Activated naive CD8-positive, alpha-beta T cell (primary cell): ENCODE measurements at regions not wholly inside any gene's neighbourhood (a gene's known extent, or its start where the extent isn't known, plus 50 kb on each side); places are given as distances from the start of the nearest gene placed in this dataset.
"Not testable (repeated sequence)": the region's sequence is repeated elsewhere in the genome, so short reads cannot be mapped to it uniquely, and the experiment has no call there.

Experiments
- H3K27ac Mint-ChIP-seq: one replicate; pipeline ENCODE4 v1.8.0; 2021; ENCODE audit warnings: mixed read lengths
- H3K27me3 Mint-ChIP-seq: one replicate; pipeline ENCODE4 v1.8.0; 2021; ENCODE audit warnings: mixed read lengths
- H3K36me3 Mint-ChIP-seq: one replicate; pipeline ENCODE4 v1.8.0; 2021; ENCODE audit warnings: mixed read lengths
- H3K4me1 Mint-ChIP-seq: one replicate; pipeline ENCODE4 v1.8.0; 2021; ENCODE audit warnings: low read depth, mixed read lengths
- H3K4me3 Mint-ChIP-seq: one replicate; pipeline ENCODE4 v1.8.0; 2021; ENCODE audit warnings: mild to moderate bottlenecking, mixed read lengths
- H3K9me3 Mint-ChIP-seq: one replicate; pipeline ENCODE4 v1.8.0; 2021; ENCODE audit warnings: low read depth, mixed read lengths

DNA sequence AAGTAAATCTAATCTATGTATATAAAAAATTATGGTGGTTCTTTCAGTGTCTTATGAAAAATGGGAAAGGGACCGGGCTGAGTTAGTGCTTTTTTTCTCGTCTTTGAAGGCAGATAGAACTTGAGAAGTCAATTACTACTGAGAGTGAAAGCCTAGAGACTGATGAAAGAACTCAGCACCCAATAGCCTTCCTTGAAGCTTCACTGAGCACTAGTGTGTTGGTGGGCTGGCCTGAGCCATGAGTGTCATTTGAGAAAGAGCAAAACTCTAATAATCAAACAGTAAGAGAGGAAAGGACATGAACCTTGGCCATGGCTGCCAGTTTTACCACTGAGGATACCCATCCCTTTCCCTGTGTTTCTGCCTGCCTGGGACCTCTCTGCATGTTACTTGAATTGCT is 428.3 kb upstream of the RASGRP1 start:
- Mint-ChIP-seq H3K4me3 (no peak overlapping the region), H3K4me1 (no peaks in the 10 kb centered on the region), H3K27ac (no peak overlapping the region), H3K9me3 (no peaks in the 10 kb centered on the region), H3K27me3 (peaks cover 8% of the 10 kb centered on the region), H3K36me3 (no peaks in the 10 kb centered on the region)

DNA sequence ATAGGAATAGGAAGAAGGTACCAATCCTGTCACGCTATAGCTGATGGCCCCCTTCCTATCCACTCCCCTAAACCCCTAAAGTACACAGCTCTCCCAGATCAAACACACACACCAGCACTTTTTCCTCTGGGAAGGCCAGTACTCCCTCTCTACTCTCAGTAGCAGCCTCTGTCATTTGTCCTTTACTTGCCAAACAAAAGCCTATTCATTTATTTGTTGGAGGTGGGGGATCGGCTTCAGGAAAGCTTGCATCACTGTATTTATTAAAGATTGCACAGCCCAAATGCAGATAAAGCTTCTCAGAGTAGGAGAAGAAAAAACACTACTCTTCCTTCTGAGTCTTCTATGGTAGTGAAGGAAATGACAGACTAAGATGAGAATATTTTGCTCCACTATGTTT is 429.7 kb upstream of the RASGRP1 start:
- H3K27me3 Mint-ChIP-seq, result peaks cover 11% of the 10 kb centered on the region
- H3K9me3 Mint-ChIP-seq, result no peaks in the 10 kb centered on the region
- no peaks in the 10 kb centered on the region for H3K36me3 Mint-ChIP-seq
- H3K27ac Mint-ChIP-seq, result no peak overlapping the region
- no peaks in the 10 kb centered on the region for H3K4me1 Mint-ChIP-seq
- no peak overlapping the region for H3K4me3 Mint-ChIP-seq

DNA sequence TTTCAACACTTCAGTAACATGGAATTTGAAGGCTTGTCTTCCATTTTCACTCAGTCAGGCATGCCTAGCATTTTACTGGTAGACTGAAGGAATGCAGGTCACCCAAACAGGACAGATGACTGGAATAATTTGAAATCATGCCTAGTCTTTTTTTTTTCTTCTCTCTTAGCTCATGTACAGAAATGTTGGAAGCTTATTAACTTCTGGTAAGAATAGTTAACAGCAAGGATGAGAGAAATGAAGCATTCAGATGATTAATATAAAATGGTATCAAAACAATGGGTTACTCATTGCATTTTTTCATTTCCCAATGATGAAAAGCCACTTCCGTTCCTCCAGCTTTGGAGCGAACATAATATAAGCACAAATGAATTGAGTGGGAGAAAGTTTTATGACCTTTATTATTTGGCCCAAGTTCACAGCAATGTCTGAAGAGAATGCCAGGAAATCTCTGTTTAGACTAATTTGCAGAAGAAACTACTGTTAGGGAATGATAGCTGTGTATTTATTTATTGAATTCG is 431.6 kb upstream of the RASGRP1 start:
- Mint-ChIP-seq H3K9me3 (peaks cover 3% of the 10 kb centered on the region), H3K27ac (no peak overlapping the region), H3K36me3 (peaks cover 3% of the 10 kb centered on the region), H3K27me3 (peaks cover 15% of the 10 kb centered on the region), H3K4me1 (peaks cover 9% of the 10 kb centered on the region), H3K4me3 (no peak overlapping the region)

DNA sequence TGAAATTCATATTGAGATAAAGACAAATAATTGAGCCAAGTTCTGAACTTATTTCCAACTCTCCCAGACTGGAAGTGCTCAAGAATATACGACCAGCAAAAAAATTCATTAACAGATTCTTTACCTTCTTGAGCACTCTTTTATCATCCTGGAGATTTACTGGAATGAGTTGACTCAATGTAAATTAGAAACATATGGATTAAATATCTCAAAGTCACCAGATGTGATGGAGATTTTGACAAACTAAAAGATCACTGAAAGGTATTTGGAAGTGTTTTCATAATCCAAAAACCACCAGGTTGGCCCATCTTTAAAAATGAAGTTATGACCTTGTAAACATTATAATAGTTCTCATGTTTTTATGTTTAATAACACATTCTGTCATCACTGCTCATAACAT is 433.2 kb upstream of the RASGRP1 start:
- Mint-ChIP-seq H3K4me1 (peaks cover 9% of the 10 kb centered on the region), H3K36me3 (peaks cover 6% of the 10 kb centered on the region), H3K27me3 (peaks cover 19% of the 10 kb centered on the region), H3K9me3 (peaks cover 8% of the 10 kb centered on the region), H3K27ac (no peak overlapping the region), H3K4me3 (no peak overlapping the region)

DNA sequence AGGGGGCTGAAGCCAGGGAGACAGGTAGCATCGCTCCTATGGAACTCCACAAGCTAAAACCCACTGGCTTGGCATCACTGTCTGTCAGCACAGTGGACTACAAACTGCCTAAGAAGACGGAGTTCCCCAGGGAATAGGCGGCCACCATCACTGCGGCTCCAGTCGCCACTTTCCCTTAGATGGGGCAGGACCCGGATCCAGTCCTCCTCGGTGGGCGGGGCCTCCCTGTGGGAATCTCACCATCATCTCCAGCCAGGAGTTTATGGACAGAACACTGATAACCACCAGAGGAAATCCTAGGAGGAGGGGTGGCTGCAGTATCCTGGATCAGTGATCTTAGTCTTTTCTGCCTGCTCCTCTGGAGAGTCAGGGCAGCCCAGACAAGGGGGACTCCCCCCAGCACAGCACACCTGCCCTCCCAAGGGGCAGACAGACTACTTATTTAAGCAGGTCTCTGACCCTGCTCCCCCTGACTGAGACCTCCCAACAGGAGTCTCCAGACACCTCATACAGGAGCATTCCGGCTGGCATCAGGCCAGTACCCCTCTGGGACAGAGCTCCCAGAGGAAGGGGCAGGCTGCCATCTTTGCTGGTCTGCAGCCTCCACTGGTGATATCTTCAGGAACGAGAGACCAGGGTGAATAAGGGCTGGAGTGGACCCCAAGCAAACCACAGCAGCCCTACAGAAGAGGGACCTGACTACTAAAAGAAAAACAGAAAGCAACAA is 435.6 kb upstream of the RASGRP1 start:
- Mint-ChIP-seq H3K27me3 (peaks cover 25% of the 10 kb centered on the region), H3K36me3 (peaks cover 6% of the 10 kb centered on the region), H3K27ac (no peak overlapping the region), H3K4me1 (peaks cover 9% of the 10 kb centered on the region), H3K9me3 (peaks cover 16% of the 10 kb centered on the region), H3K4me3 (no peak overlapping the region)

DNA sequence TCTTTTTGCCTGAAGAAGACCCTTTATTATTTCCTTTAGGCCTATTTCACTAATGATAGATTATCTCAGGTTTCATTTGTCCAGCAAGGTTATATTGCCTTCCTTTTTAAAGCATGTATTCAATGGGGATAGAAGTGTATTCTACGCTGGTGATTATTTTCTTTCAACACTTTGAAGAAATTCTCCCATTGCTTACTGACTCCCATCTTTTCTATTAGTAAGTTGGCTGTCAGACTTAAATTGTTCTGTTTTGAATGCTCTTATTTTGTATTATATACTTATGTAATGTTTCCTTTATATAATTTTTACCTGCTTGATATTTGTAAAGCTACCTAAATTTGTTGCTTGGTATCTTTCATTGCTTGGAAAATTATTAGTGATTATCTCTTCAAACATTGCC is 445.1 kb upstream of the RASGRP1 start:
- Mint-ChIP-seq H3K4me3 (no peak overlapping the region), H3K27me3 (peaks cover 12% of the 10 kb centered on the region), H3K9me3 (peaks cover 28% of the 10 kb centered on the region)

DNA sequence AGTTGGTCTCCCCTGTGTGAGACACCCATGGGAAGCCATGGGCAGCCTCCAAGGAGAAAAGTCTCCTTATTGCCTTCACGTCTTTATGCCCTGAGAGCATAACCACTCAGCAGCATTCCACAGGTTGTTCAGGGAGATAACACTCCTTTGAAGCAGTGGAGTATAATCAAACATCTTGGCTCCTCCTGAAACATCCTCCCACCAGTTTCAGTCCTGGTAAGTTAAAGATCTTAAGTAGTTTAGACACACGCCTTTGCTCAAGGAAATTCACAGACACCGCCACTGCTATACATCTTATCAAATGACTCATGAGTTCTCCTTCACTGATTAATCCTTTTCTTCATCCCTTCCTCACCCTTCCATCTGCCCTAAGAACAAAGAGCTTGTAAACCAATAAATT is 446.5 kb upstream of the RASGRP1 start:
- not testable (repeated sequence) for H3K4me3 Mint-ChIP-seq, H3K27ac Mint-ChIP-seq, H3K4me1 Mint-ChIP-seq, H3K36me3 Mint-ChIP-seq
- H3K27me3 Mint-ChIP-seq, result peaks cover 12% of the 10 kb centered on the region
- H3K9me3 Mint-ChIP-seq, result peaks cover 29% of the 10 kb centered on the region

More for the DNA sequence above, 445.1 kb upstream of the RASGRP1 start:
- Mint-ChIP-seq H3K27ac (no peak overlapping the region), H3K4me1 (no peaks in the 10 kb centered on the region), H3K36me3 (peaks cover 6% of the 10 kb centered on the region)

DNA sequence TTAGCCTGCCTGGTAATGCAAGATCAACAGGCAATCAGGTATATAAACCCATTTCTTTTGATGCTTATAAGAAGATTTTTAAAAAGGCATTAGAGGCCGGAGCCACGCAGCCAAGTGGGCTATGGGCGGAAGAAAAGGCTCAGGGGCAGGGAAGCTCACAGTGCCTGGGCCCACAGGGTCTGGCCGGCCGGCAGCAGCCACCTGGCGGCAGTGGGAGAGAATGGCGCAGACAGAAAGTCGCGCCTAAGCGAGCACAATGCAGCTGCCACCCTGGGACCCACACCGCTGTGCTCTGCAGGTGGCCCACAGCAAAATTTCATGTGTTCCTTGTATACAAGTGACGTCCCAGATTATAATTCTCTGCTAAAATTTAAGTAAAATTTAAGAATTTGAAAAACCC is 448.6 kb upstream of the RASGRP1 start:
- H3K36me3 Mint-ChIP-seq, result peaks cover 6% of the 10 kb centered on the region
- H3K4me3 Mint-ChIP-seq, result no peak overlapping the region
- H3K27ac Mint-ChIP-seq, result no peak overlapping the region
- H3K4me1 Mint-ChIP-seq, result no peaks in the 10 kb centered on the region
- H3K9me3 Mint-ChIP-seq, result peaks cover 26% of the 10 kb centered on the region
- H3K27me3 Mint-ChIP-seq, result peaks cover 8% of the 10 kb centered on the region

DNA sequence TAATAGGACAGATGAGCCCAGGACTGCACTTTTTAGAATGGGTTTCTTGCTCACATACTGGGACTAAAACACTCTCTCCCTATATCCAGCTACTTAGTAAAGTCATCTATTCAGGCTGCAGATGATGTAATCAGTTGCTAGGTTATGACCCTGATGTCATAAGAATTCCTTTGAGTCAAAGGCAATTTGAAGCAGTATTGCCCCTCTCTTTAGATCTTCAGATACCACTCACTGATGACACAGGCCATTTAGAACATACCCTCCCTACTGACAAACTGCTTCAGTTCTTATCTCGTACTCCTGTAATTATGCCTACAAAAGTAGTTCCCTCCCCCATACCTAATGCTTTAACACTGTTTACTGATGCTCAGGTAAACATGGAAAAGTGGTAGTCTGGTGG is 450.1 kb upstream of the RASGRP1 start:
- peaks cover 5% of the 10 kb centered on the region for H3K36me3 Mint-ChIP-seq
- peaks cover 8% of the 10 kb centered on the region for H3K27me3 Mint-ChIP-seq
- peaks cover 21% of the 10 kb centered on the region for H3K9me3 Mint-ChIP-seq
- H3K27ac Mint-ChIP-seq, result no peak overlapping the region
- H3K4me3 Mint-ChIP-seq, result no peak overlapping the region
- no peaks in the 10 kb centered on the region for H3K4me1 Mint-ChIP-seq

DNA sequence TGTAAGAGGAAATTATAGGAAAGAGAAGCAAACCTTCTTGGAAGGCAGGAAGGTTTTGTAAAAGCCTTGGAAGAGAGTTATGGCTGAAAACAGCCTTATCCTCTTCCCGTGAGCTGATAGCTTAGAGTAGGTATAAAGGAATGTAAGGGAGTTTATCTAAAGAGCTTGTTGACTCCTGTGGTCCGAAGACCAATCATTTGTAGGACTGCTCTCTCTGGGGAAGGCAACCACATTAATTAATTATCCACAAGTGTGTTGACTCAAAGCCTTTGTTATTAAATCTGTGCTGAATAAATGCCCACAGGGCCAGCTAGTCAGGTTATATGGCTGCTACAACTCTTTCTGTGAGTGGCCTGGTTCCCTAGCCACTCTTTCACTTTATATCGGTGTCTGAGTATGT is 452.1 kb upstream of the RASGRP1 start:
- Mint-ChIP-seq H3K9me3 (peaks cover 4% of the 10 kb centered on the region), H3K27ac (no peak overlapping the region), H3K4me1 (no peaks in the 10 kb centered on the region), H3K27me3 (peaks cover 8% of the 10 kb centered on the region), H3K4me3 (no peak overlapping the region), H3K36me3 (no peaks in the 10 kb centered on the region)

DNA sequence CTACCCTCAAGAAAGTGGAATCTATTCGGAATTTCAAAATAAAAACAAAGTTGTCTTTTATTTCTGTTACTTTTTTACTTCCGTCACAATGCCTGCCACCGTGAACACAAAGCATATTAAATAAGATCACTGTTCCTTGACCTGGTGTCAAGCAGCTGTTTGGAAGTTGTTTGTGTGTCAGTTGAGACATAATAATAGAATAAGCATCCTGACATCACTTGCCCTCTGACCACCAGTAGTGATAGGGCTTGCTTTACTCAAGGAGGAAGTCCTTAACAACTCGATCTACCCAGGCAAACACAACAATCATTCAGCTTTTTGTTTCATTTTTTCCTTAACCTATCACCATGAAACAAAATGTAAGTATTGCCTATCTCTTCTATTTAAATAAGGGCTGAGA is 454.4 kb upstream of the RASGRP1 start:
- Mint-ChIP-seq H3K4me3 (no peak overlapping the region), H3K27ac (no peak overlapping the region), H3K27me3 (peaks cover 8% of the 10 kb centered on the region), H3K4me1 (no peaks in the 10 kb centered on the region), H3K36me3 (no peaks in the 10 kb centered on the region), H3K9me3 (peaks cover 4% of the 10 kb centered on the region)

DNA sequence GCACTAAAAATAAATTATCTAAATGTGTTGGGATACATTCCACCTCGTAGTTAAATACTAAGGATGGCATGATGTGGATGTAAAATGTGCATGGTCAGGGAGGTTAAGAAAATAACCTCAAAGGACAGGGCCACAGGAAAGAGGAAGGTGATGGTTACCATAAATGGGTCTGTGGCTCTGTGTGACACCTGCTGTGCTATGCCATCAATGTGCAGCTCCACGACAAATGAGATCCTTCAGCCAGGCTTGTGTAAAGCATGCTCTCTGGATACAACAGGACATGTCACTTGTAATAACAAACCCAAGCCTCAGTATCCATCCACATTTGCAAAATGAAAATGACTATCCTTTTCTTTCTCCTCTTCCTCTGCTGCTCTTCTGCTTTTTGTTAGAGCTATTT is 456.7 kb upstream of the RASGRP1 start:
- Mint-ChIP-seq H3K9me3 (no peaks in the 10 kb centered on the region), H3K36me3 (no peaks in the 10 kb centered on the region), H3K4me3 (no peak overlapping the region)

DNA sequence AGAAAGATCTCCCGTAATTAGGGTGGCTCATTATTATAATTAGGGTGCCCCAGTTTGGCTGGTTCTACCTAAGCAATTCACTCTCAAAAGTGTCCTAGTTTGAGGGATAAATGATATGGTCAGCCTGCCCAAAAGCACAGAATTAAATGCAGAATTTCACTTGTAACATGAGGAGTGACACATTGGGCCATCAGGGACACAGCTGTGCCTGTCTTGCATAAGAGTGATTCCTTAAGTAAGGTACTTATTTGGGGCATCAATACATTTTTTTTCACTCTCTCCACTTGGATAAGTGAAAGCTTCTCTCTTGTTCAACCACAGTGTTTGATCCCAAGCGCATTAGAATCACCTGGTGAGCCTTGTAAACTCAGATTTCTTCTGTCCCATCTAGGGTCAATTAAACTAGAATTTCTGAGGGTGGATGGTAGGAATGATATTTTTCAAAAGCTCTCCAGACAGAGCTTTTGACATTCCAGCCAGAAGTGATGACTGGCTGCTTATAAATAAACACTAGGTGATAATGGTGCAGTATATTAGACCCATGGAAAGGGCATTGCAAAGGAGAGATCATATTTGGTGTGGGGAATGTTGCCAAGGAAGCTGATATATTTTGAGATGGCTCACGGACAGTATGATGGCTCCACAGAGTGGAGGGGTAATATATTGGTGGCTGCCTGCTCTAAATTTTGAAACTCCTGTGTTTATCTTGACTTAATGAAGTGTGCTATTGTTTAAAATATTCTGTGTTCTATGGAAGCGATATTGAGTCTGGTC is 458.1 kb upstream of the RASGRP1 start:
- Mint-ChIP-seq H3K9me3 (no peaks in the 10 kb centered on the region), H3K4me1 (no peaks in the 10 kb centered on the region), H3K36me3 (no peaks in the 10 kb centered on the region), H3K4me3 (no peak overlapping the region), H3K27ac (no peak overlapping the region), H3K27me3 (peaks cover 9% of the 10 kb centered on the region)

More for the DNA sequence above, 456.7 kb upstream of the RASGRP1 start:
- Mint-ChIP-seq H3K4me1 (no peaks in the 10 kb centered on the region), H3K27me3 (peaks cover 9% of the 10 kb centered on the region), H3K27ac (no peak overlapping the region)

DNA sequence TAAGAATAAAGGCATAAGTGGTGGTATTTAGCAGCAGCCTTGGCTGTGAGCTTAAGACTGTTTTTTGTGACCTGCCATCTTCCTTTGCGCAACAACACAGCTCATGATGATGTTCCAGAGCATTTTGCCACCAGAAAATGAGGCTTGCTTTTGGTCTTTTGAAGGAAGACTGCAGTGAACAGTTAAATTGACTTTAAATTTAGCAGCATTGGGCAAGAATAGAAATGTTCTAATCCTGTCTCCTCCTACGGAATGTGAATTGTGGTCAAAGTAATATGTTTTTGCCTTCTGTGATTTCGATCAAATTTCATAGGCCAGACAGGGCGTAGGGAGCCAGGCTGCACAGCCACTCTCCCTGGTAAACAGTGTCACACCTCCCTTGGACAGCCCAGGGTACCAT is 460.7 kb upstream of the RASGRP1 start:
- no peak overlapping the region for H3K4me3 Mint-ChIP-seq
- no peaks in the 10 kb centered on the region for H3K36me3 Mint-ChIP-seq
- H3K27ac Mint-ChIP-seq, result no peak overlapping the region
- no peaks in the 10 kb centered on the region for H3K9me3 Mint-ChIP-seq
- peaks cover 1% of the 10 kb centered on the region for H3K27me3 Mint-ChIP-seq
- H3K4me1 Mint-ChIP-seq, result no peaks in the 10 kb centered on the region

DNA sequence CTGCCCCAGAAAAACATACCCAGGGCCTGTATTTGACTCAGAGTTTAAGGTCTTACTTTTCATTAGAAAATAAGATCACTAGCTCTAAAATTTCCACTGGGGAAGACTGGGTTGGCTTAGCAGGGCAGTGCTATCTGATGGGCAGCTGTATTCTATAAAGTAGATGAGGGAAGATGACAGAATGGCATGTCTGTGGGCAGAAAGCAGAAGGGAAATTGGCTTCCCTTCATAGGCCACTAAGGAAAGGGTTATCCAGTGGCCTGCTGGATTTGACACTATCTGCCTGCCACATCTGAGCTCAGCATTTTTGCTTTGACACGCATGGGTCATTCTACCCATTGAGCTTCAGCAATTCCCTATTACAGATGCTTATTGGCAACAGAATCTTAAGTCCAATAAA is 461.3 kb upstream of the RASGRP1 start:
- H3K27me3 Mint-ChIP-seq, result peaks cover 1% of the 10 kb centered on the region
- no peaks in the 10 kb centered on the region for H3K4me1 Mint-ChIP-seq
- no peaks in the 10 kb centered on the region for H3K9me3 Mint-ChIP-seq
- no peak overlapping the region for H3K27ac Mint-ChIP-seq
- no peaks in the 10 kb centered on the region for H3K36me3 Mint-ChIP-seq
- H3K4me3 Mint-ChIP-seq, result no peak overlapping the region
